Inflammatory macrophage (primary cell): ENCODE measurements at regions not wholly inside any gene's neighbourhood (a gene's known extent, or its start where the extent isn't known, plus 50 kb on each side); places are given as distances from the start of the nearest gene placed in this dataset.
"Not testable (repeated sequence)": the region's sequence is repeated elsewhere in the genome, so short reads cannot be mapped to it uniquely, and the experiment has no call there.

Source experiments
- DNase-seq, 2 donors: peaks; one replicate each; pipeline ENCODE4 v3.0.0-alpha.2; 2020 to 2022

- no peak for DNase-seq
Observed at GRCh38 chr6:102813489-102814275, 1420.2 kb downstream of the GRIK2 start.

- DNase-seq, result no peak
Observed at GRCh38 chr6:102812242-102812641, 1418.7 kb downstream of the GRIK2 start.

GRCh38 chr6:102808944-102809505 lies 1415.5 kb downstream of the GRIK2 start:
- not testable (repeated sequence) for DNase-seq

- no peak for DNase-seq
Observed at GRCh38 chr6:102799051-102799450, 1405.5 kb downstream of the GRIK2 start.

GRCh38 chr6:102798636-102799035 lies 1405.1 kb downstream of the GRIK2 start:
- no peak for DNase-seq

GRCh38 chr6:102793752-102794151 lies 1400.2 kb downstream of the GRIK2 start:
- DNase-seq, result no peak

- no peak for DNase-seq
Observed at GRCh38 chr6:102774326-102774725, 1380.8 kb downstream of the GRIK2 start.

- no peak for DNase-seq
Observed at GRCh38 chr6:102773636-102774035, 1380.1 kb downstream of the GRIK2 start.

GRCh38 chr6:102766963-102767362 lies 1373.5 kb downstream of the GRIK2 start:
- no peak for DNase-seq

GRCh38 chr6:102764317-102764716 lies 1370.8 kb downstream of the GRIK2 start:
- DNase-seq, result no peak

- DNase-seq, result no peak
Observed at GRCh38 chr6:102763891-102764290, 1370.4 kb downstream of the GRIK2 start.

GRCh38 chr6:102761872-102762271 lies 1368.4 kb downstream of the GRIK2 start:
- no peak for DNase-seq

GRCh38 chr6:102759415-102759814 lies 1365.9 kb downstream of the GRIK2 start:
- no peak for DNase-seq

- not testable (repeated sequence) for DNase-seq
Observed at GRCh38 chr6:102758536-102758935, 1365.0 kb downstream of the GRIK2 start.

GRCh38 chr6:102749210-102749971 lies 1355.9 kb downstream of the GRIK2 start:
- DNase-seq, result no peak

GRCh38 chr6:102746941-102747340 lies 1353.4 kb downstream of the GRIK2 start:
- DNase-seq, result no peak

- no peak for DNase-seq
Observed at GRCh38 chr6:102742754-102743356, 1349.3 kb downstream of the GRIK2 start.

GRCh38 chr6:102742028-102742427 lies 1348.5 kb downstream of the GRIK2 start:
- no peak for DNase-seq

GRCh38 chr6:102736941-102737368 lies 1343.4 kb downstream of the GRIK2 start:
- DNase-seq, result no peak

- no peak for DNase-seq
Observed at GRCh38 chr6:102732898-102733297, 1339.4 kb downstream of the GRIK2 start.

- DNase-seq, result not testable (repeated sequence)
Observed at GRCh38 chr6:102722086-102722485, 1328.6 kb downstream of the GRIK2 start.

- DNase-seq, result no peak
Observed at GRCh38 chr6:102717737-102718456, 1324.4 kb downstream of the GRIK2 start.
